ENCODE measurements at regions not wholly inside any gene's neighbourhood (a gene's known extent, or its start where the extent isn't known, plus 50 kb on each side); places are given as distances from the start of the nearest gene placed in this dataset.
A peak's percentile ranks its signal among the peaks of the same experiment; 100 is the strongest.

DNA sequence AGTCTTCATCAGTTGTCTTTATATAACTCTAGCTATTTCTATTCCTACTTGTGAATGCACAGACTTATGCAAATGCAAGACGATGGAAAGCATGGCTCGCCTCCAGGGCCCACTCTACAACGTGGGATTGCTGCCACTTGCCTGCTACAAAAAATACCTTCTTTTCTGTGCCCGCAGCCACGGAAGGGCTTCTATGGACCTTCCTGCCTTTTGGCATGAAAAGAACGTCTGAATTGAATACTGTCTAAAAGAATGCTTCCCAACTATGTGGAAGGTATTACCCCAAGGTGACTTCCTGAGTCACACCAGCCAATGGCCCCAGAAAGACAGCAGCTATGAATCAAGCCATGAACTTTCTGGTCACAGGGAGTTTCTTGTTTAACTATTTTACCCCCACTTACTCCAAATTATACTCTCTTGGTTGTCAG lies 261.2 kb downstream of the HIVEP2 start:
- DNase-seq, result no peak

DNA sequence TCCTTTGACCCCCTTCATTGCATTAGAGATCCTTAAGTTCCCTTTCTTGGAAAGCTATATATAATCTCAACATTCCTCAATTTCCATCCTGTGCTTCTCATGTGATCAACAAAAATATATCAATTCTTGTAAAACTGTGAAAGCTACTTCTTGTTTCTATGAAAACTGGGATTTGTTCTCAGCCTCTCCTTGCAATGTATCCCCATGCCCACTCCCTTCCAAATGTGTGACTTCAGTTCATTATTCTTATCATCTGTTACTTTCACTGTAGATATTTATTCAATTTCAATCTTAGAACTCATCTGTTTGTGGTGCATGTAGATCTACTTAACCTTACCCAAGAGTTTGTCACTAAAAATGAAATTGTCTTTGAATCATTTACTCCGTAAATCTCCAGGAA lies 260.6 kb downstream of the HIVEP2 start:
- no peak for DNase-seq

DNA sequence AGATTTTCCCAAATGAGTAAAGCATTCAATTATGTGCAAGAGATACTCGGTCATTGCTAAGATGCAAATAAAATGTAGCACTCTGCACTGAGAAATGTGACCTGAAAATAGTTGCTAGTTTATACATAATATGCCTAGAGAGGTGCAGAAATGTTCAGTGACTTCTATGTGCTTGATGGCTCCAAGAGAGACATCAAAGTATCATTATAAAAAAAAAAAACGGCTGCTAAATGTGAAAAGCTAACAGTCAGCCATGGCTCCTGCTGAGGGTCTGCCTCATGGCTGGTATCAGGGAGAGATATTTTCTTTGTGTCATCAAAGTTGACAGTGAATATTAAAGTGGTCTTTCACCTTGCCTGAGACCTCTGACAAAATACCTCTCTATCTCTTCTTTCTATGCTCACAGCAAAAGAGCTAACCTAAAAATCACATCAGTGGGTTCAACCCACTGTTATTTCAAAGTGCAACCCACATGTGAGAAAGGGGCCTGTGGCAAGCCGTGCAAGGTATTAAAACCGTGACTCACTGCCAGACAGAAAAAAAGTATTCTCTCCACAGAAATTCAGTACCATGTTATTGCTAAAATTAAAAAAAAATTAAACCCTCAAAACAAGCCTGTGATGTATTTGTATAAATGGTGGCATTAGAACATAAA lies 259.0 kb downstream of the HIVEP2 start:
- no peak for DNase-seq

DNA sequence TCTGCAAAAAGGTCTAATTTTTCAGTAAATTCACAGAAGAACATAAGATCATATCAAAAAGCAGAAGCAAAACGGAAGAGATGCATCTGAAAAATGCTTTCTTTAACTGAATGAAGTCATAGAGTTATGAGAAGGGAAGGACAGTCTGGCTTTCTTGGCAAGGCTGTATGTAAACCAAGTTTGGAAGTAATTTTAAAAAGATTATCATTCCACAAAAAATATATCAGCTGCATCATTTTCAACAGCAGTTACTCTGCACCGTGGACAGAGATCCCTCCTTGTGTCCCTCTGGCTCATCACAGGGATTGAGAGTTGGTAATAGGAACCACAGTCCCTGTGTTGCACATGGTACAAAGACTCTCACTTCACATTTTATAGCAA lies 258.5 kb downstream of the HIVEP2 start:
- no peak for DNase-seq

DNA sequence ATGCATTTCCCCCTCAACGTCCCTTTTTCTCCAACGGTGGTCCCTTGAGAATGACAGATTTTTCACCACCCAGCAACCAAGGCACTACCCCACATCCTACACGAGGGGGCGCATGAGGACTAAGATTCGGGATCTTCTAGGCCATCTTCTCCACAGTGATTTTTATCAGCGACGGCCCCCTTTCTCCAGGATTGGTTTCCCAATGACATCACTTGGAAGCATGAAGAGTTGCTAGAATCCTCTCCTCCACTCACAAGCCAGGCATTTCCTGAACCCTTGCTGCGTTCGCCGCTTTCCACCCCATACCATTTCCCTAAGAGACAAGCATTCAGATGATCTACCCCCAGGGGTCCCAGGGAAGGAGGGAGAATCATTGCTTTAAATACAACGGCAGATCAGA lies 252.0 kb downstream of the HIVEP2 start:
- DNase-seq, result peak; percentile 59

DNA sequence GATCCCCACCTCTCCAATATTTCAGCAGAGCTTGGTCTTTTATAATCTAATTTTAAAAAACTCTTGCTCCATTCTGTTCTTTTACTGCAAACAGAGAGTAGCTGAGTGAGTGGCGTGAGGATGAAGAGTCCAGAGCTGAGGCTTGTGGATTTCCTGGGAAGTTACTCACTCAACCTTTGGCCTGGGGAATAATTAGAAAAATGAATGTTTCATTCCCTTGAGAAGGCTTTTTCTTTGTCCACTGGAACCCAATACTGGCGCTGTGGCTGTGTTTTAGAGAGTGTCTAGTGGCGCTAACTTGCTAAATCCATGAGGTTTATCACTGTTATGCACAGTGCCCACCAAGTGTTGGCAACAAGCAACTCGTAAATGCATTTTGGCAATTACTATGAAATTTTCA lies 251.5 kb downstream of the HIVEP2 start:
- DNase-seq, result no peak

DNA sequence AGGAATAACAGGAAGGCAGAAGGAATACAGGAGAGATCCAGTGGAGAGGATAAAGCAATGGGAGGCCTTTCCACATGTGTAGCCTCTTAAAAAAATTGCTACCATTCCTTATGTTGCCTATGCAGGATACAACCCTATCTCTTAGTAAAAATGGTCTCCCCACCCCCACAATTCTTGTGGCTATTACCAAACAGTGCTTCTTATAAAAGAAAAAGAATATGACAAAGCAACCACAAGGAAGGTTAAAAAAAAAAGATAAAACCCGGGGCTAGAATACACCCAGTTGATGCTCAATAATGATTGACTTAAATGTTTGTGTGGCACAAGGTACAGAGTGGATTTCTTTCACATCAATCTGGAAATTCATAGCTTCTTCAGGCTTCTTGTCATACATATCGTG lies 250.9 kb downstream of the HIVEP2 start:
- DNase-seq, result no peak

DNA sequence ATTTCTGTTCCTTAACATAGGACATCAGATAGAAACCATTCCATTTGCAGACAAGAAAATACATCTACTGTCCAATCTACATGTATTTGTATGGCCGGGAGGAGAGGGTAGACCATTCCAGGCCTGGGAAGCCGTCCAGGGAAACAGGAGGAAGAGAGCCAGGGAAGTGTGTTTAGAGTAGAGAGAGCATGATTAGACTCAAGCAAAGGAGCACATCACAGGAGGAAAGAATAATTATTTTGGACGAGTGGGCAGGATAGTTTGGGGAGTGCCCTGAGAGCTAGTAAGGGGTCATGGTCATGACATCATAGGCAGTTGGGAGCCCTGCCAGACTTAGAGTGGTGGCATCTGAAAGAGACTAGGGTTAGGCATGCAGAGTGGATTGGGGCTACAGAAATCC lies 250.0 kb downstream of the HIVEP2 start:
- DNase-seq, result no peak

DNA sequence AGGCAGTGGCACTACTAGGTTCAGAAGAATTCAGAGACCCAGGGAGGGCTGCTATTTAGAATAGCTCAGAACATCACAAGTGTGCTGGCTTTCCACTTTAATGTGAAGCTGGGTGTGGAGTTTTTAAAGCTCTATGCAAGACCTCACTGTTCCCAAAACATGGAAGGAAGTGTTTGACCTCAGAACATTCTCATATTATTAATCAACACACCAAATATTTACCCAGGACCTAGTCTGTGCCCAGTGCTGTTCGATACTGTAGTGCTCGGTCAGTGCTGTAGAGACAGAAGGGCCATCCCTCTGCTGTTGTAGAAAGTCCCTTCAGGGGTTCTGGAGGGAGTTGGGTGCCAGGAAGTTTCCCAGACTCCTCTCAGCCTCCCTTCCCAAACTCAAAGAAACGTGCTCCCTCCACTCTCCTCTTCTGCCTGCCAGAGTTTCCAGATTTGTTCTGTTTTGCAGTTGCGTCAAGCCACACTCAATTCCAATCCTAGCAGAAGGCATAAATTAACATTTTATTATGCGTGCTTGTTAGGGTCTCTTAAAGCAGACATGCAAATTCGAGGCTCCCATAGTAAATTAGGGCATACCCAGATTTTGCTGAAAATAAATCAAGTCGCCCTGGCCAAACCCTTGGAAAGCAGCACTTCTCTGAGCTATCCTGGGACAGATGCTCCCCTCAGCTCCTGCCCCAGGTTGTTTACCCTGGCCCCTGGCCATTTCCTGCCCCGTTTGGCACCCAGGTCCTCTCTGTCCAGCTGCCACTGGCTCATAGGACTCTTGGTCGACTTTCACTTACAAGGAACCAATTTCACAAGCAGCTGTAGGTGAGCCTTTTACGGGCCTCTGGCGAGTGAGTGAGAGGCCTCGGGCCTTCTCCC lies 248.6 kb downstream of the HIVEP2 start:
- DNase-seq, result no peak

DNA sequence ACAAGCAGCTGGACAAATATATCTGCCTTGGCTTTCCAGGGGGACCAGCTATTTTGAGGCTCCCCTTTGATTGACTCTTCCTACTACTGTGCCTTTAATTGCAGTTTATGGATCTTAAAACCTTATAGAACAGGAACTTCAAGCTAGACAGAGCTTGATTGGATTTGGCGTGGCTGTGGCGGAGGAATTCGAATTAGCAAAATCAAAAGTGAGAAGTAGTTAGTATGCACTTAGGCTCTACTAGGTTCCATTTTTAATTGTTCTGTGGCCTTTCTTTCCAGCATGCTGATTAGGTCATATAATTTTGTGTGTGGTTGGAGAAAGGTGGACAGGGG lies 248.0 kb downstream of the HIVEP2 start:
- DNase-seq, result no peak

DNA sequence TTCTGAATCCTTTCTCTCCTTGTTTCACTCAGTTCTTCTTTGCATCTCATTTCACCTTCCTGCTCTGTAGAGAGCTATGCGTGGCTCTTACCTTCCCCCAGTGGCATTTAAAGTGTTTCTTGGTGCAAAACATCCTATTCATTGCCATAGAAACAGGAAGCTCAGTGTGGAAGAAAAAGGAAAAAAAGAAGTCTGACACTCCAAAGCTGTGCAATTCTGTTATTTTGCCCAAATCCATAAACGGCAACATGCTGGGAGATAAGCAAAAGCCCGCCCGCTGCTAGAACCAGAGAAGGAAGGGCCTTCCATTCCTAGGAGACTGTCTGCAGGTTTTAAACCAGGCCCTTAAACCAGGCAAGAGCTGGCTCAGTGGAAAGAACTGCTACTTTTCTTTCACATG lies 247.1 kb downstream of the HIVEP2 start:
- DNase-seq, result no peak

DNA sequence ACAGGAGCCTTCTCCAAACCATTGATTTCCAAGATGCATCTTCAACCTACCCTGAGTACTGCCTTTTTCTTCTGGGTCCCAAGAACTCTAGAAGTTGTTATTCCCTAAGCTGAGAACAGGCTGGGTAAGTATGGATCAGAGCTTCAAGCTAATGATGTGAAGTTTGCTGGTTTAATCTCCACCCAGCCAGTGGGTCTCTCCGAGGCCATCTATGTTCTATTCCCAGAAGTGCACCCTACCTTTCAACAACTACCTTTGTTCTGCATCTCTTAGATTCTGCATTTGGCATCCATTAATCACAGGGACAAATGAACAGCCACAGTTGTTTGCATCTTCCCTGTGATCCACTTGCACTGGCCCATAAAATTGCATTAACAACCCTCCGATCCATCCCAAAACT lies 246.2 kb downstream of the HIVEP2 start:
- no peak for DNase-seq

DNA sequence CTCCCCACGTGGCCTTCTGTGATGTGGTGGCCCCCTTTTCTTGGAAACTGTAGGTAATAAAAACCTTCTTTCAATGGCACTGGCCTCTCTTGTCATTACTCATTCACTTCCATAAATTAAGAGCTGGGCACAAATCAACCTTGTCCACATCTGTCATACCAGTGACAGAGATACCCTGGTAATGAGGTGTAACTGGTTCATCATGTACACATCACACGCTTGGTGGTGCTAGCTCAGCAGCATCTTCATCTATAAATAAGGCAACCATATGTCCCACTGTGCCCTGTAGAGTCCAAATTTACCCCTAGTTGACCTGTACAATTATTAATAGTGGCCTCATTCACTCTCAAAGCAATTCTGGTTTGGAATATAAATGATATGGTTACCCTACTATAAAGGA lies 245.6 kb downstream of the HIVEP2 start:
- no peak for DNase-seq

DNA sequence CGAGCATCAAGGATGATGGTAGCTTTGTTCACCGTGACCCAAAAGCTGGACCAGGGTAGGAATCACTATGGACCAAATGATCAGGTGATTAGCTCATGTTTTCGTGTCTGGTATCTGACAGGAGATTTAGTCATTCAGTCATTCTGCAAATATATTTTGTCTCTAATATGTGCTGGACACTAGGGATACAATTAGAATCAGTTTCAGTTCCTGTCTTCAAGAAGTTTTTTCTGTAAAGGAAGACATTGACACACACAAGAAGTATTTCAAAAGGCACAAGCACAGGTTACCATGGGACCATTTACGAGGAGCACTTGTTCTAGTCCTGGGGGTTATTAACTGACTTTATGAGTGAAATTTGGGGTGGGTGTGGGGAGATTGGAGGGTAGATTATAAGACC lies 244.9 kb downstream of the HIVEP2 start:
- DNase-seq, result no peak

DNA sequence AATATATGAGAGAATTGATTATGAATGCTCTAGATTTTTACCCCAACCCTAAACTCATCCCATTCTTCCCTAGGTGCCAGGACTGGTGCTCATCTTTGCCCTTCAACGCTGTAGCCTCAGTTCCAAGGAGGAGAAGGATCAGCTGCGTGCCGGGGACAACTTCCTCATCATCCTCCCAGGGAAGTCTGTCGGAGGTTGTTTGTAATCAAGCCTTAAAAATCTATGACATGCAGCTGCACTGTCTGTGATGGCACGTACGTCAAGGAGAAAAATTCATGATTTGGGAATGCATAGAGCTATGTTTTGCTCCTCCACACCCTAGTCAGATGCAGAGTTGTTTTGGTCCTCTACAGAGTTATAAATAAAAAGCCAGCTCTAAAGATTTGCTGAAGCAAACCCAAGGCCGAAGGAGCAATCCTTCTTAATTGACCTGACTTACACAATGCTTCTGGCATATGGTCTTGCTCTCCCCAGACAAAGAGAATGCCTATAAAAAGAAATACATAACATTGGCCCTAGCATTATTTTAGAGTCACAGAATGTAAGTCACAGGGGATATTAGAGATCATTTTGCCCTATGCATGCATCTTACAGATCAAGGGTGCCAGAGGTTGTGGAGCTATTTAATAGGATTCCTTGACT lies 244.2 kb downstream of the HIVEP2 start:
- DNase-seq, result no peak

Measured in effector CD4-positive, alpha-beta T cell (primary cell).